ENCODE measurements at regions not wholly inside any gene's neighbourhood (a gene's known extent, or its start where the extent isn't known, plus 50 kb on each side); places are given as distances from the start of the nearest gene placed in this dataset.

GRCh38 chr4:136935871-136936270 lies 596.4 kb downstream of the PCDH18 start:
- in situ Hi-C loops (cut with HindIII; ENCODE audit: low sequenced_read_pairs), result no loop called here

GRCh38 chr4:136935305-136935704 lies 597.0 kb downstream of the PCDH18 start:
- in situ Hi-C loops (cut with HindIII; ENCODE audit: low sequenced_read_pairs), result no loop called here

- in situ Hi-C loops (cut with HindIII; ENCODE audit: low sequenced_read_pairs), result no loop called here
Measured at GRCh38 chr4:136934601-136935000, 597.7 kb downstream of the PCDH18 start.

- in situ Hi-C loops (cut with HindIII; ENCODE audit: low sequenced_read_pairs), result no loop called here
Measured at GRCh38 chr4:136931781-136932180, 600.5 kb downstream of the PCDH18 start.

- in situ Hi-C loops (cut with HindIII; ENCODE audit: low sequenced_read_pairs), result no loop called here
Measured at GRCh38 chr4:136928957-136929411, 603.3 kb downstream of the PCDH18 start.

- in situ Hi-C loops (cut with HindIII; ENCODE audit: low sequenced_read_pairs), result no loop called here
Measured at GRCh38 chr4:136927172-136927571, 605.1 kb downstream of the PCDH18 start.

GRCh38 chr4:136925203-136925602 lies 607.1 kb downstream of the PCDH18 start:
- in situ Hi-C loops (cut with HindIII; ENCODE audit: low sequenced_read_pairs), result no loop called here

GRCh38 chr4:136922066-136922465 lies 610.2 kb downstream of the PCDH18 start:
- in situ Hi-C loops (cut with HindIII; ENCODE audit: low sequenced_read_pairs), result no loop called here

GRCh38 chr4:136920092-136920881 lies 612.0 kb downstream of the PCDH18 start:
- in situ Hi-C loops (cut with HindIII; ENCODE audit: low sequenced_read_pairs), result no loop called here

- in situ Hi-C loops (cut with HindIII; ENCODE audit: low sequenced_read_pairs), result no loop called here
Measured at GRCh38 chr4:136918772-136919171, 613.5 kb downstream of the PCDH18 start.

- in situ Hi-C loops (cut with HindIII; ENCODE audit: low sequenced_read_pairs), result no loop called here
Measured at GRCh38 chr4:136917312-136918110, 614.8 kb downstream of the PCDH18 start.

- in situ Hi-C loops (cut with HindIII; ENCODE audit: low sequenced_read_pairs), result no loop called here
Measured at GRCh38 chr4:136909626-136910025, 622.7 kb downstream of the PCDH18 start.

GRCh38 chr4:136908122-136908521 lies 624.2 kb downstream of the PCDH18 start:
- in situ Hi-C loops (cut with HindIII; ENCODE audit: low sequenced_read_pairs), result no loop called here

GRCh38 chr4:136900696-136901095 lies 631.6 kb downstream of the PCDH18 start:
- in situ Hi-C loops (cut with HindIII; ENCODE audit: low sequenced_read_pairs), result no loop called here

- in situ Hi-C loops (cut with HindIII; ENCODE audit: low sequenced_read_pairs), result no loop called here
Measured at GRCh38 chr4:136898590-136899248, 633.6 kb downstream of the PCDH18 start.

GRCh38 chr4:136893573-136893972 lies 638.7 kb downstream of the PCDH18 start:
- in situ Hi-C loops (cut with HindIII; ENCODE audit: low sequenced_read_pairs), result no loop called here

- in situ Hi-C loops (cut with HindIII; ENCODE audit: low sequenced_read_pairs), result no loop called here
Measured at GRCh38 chr4:136881666-136882065, 650.6 kb downstream of the PCDH18 start.

- in situ Hi-C loops (cut with HindIII; ENCODE audit: low sequenced_read_pairs), result no loop called here
Measured at GRCh38 chr4:136873555-136873954, 658.7 kb downstream of the PCDH18 start.

GRCh38 chr4:136867465-136867864 lies 664.8 kb downstream of the PCDH18 start:
- in situ Hi-C loops (cut with HindIII; ENCODE audit: low sequenced_read_pairs), result no loop called here

GRCh38 chr4:136865526-136865925 lies 666.8 kb downstream of the PCDH18 start:
- in situ Hi-C loops (cut with HindIII; ENCODE audit: low sequenced_read_pairs), result no loop called here

GRCh38 chr4:136864604-136865185 lies 667.6 kb downstream of the PCDH18 start:
- in situ Hi-C loops (cut with HindIII; ENCODE audit: low sequenced_read_pairs), result no loop called here
